Posterior vena cava (tissue), 2 donors: ENCODE measurements at regions not wholly inside any gene's neighbourhood (a gene's known extent, or its start where the extent isn't known, plus 50 kb on each side); places are given as distances from the start of the nearest gene placed in this dataset.
"Not testable (repeated sequence)": the region's sequence is repeated elsewhere in the genome, so short reads cannot be mapped to it uniquely, and the experiment has no call there.

ENCODE experiments used
- DNase-seq: peaks from one replicate; pipeline ENCODE4 v3.0.0-alpha.2; 2020; ENCODE audit warnings: low spot score
- intact Hi-C, 2 donors: fragments of 100-400 bp; cut with DNase I; formaldehyde crosslinking; loops; one replicate each; pipeline versions ENCODE4 v1.14.1 to v1.14.2; 2022 to 2023
- donor health status: DM: yes; HTN: yes; CAD: no.
- donor health status: DM: yes; HTN: yes; CAD: no.

GRCh38 chr12:83758888-83759631 is 1072.4 kb downstream of the TMTC2 start:
- intact Hi-C loops, result no loop called here
- DNase-seq, result no peak

GRCh38 chr12:83753904-83754303 is 1067.2 kb downstream of the TMTC2 start:
- intact Hi-C loops, result no loop called here
- DNase-seq, result no peak

- no peak for DNase-seq
- intact Hi-C loops, result no loop called here
These were observed 1066.5 kb downstream of the TMTC2 start for GRCh38 chr12:83753205-83753604.

- intact Hi-C loops, result no loop called here
- DNase-seq, result no peak
These were observed 1052.9 kb downstream of the TMTC2 start for GRCh38 chr12:83739607-83740006.

GRCh38 chr12:83710851-83711250 is 1024.1 kb downstream of the TMTC2 start:
- intact Hi-C loops, result no loop called here
- no peak for DNase-seq

GRCh38 chr12:83709899-83710298 is 1023.2 kb downstream of the TMTC2 start:
- no peak for DNase-seq
- intact Hi-C loops, result no loop called here

GRCh38 chr12:83700838-83701237 is 1014.1 kb downstream of the TMTC2 start:
- intact Hi-C loops, result no loop called here
- DNase-seq, result no peak

- DNase-seq, intact Hi-C loops: not testable (repeated sequence)
These were observed 1009.6 kb downstream of the TMTC2 start for GRCh38 chr12:83696311-83696710.

- DNase-seq, result no peak
- intact Hi-C loops, result no loop called here
These were observed 1005.0 kb downstream of the TMTC2 start for GRCh38 chr12:83691730-83692129.

GRCh38 chr12:83690465-83690864 is 1003.8 kb downstream of the TMTC2 start:
- DNase-seq, result no peak
- intact Hi-C loops, result no loop called here

GRCh38 chr12:83689333-83689732 is 1002.6 kb downstream of the TMTC2 start:
- intact Hi-C loops, result no loop called here
- DNase-seq, result no peak

GRCh38 chr12:83676781-83677295 is 990.1 kb downstream of the TMTC2 start:
- intact Hi-C loops, result no loop called here
- DNase-seq, result no peak

GRCh38 chr12:83666690-83667089 is 980.0 kb downstream of the TMTC2 start:
- no peak for DNase-seq
- intact Hi-C loops, result no loop called here

GRCh38 chr12:83665634-83666218 is 979.0 kb downstream of the TMTC2 start:
- no peak for DNase-seq
- intact Hi-C loops, result no loop called here

GRCh38 chr12:83664650-83665049 is 977.9 kb downstream of the TMTC2 start:
- intact Hi-C loops, result no loop called here
- no peak for DNase-seq

- intact Hi-C loops, result no loop called here
- no peak for DNase-seq
These were observed 974.1 kb downstream of the TMTC2 start for GRCh38 chr12:83660727-83661358.

- intact Hi-C loops, result no loop called here
- DNase-seq, result no peak
These were observed 972.6 kb downstream of the TMTC2 start for GRCh38 chr12:83659321-83659720.

- intact Hi-C loops, result no loop called here
- no peak for DNase-seq
These were observed 969.3 kb downstream of the TMTC2 start for GRCh38 chr12:83656004-83656403.

- peak; percentile 66 for DNase-seq
- intact Hi-C loops, result no loop called here
These were observed 955.5 kb downstream of the TMTC2 start for GRCh38 chr12:83642205-83642604.

- intact Hi-C loops, result no loop called here
- no peak for DNase-seq
These were observed 955.1 kb downstream of the TMTC2 start for GRCh38 chr12:83641789-83642188.
